VCaP (cell line): ENCODE measurements at regions not wholly inside any gene's neighbourhood (a gene's known extent, or its start where the extent isn't known, plus 50 kb on each side); places are given as distances from the start of the nearest gene placed in this dataset.

Experiments used
- H3K27ac ChIP-seq: fragments of 450-650 bp; 2 replicates; pipeline ENCODE4 v1.5.1; 2017
- CTCF ChIP-seq: fragments of 450-650 bp; conservative IDR thresholded peaks from 2 replicates; pipeline ENCODE4 v1.5.1; 2017; ENCODE audit warnings: mild to moderate bottlenecking, moderate library complexity

GRCh38 chr16:9518581-9518980 lies 427.1 kb downstream of the HAPSTR1 start:
- TF ChIP-seq CTCF, result no peak
- H3K27ac ChIP-seq, result no peak overlapping the region

- no peak for TF ChIP-seq CTCF
- no peak overlapping the region for H3K27ac ChIP-seq
Measured at GRCh38 chr16:9521749-9522370, 430.4 kb downstream of the HAPSTR1 start.

- H3K27ac ChIP-seq, result no peak overlapping the region
- TF ChIP-seq CTCF, result no peak
Measured at GRCh38 chr16:9522614-9523013, 431.2 kb downstream of the HAPSTR1 start.

- H3K27ac ChIP-seq, result no peak overlapping the region
- no peak for TF ChIP-seq CTCF
Measured at GRCh38 chr16:9523994-9524393, 432.6 kb downstream of the HAPSTR1 start.

- no peak overlapping the region for H3K27ac ChIP-seq
- no peak for TF ChIP-seq CTCF
Measured at GRCh38 chr16:9525037-9525436, 433.6 kb downstream of the HAPSTR1 start.

- no peak for TF ChIP-seq CTCF
- H3K27ac ChIP-seq, result no peak overlapping the region
Measured at GRCh38 chr16:9526791-9527190, 435.3 kb downstream of the HAPSTR1 start.

GRCh38 chr16:9527976-9528375 lies 436.5 kb downstream of the HAPSTR1 start:
- no peak for TF ChIP-seq CTCF
- no peak overlapping the region for H3K27ac ChIP-seq
